ENCODE measurements at regions not wholly inside any gene's neighbourhood (a gene's known extent, or its start where the extent isn't known, plus 50 kb on each side); places are given as distances from the start of the nearest gene placed in this dataset.

DNA sequence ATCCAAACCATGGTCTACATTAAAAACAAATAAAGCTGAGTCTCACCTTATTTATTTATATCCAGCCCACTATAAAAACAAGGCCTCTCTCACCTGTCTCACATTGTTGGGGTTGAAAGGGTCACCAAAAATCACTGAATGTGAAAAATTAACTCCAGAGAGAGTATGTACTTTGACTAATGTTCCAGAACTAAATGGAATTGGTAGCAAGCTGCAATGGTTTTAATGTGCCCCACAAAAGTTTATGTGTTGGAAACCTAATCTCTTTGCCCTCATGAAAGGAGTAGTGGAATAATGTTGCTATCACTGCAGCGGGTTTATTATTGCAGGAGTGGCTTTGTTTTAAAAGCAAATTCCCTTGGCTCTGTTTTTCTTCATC, 230.3 kb downstream of the LTN1 start:
- H3K27me3 Mint-ChIP-seq (ENCODE audit: low read depth in 3 of 3) = no peaks in the 10 kb centered on the region

DNA sequence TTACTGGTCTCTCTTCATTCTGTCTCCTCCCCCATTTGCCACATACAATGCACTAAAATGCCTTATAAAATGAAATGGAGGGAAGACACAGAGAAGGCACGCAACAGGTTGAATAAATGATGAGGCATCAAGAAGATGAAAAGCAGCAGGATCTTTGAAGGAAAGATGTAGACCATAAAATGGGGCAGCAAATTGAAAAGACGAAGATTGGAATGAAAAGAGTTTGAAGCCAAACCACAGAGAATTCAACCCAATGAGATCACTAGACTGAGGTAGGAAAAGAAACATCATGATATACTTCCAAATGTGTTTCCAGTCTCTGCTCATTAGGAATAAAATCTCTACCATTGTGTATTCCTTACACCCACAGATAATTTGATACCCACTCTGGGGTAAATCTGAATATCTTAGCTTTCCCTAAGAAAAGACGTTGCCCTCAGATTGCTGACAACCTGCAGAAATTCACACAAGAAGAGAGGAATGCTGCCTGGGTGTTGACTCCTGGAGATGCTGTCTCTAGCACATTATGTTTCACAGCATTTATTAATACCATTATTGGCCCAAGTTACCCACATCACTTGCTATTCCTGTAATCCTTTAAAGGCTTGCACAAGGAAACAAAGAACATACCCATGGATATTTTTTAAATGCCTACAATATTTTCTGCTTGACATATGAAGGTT, 230.9 kb downstream of the LTN1 start:
- H3K27ac Mint-ChIP-seq = no peak overlapping the region
- Histone ChIP-seq H3K27ac (ENCODE audit: low read depth in 1 of 2, low read length in 2 of 2) (no peak overlapping the region), H3K27me3 (ENCODE audit: control insufficient read depth in 2 of 2, insufficient read depth in 2 of 2, low read length in 2 of 2) (no peaks in the 10 kb centered on the region)

More for the DNA sequence above, 230.3 kb downstream of the LTN1 start:
- no peak overlapping the region for H2AFZ ChIP-seq (ENCODE audit: insufficient read depth, low read depth, low read length, poor library complexity, severe bottlenecking)
- no peak overlapping the region for H3K9ac ChIP-seq (ENCODE audit: insufficient read depth, low read length, poor library complexity, severe bottlenecking)
- no peaks in the 10 kb centered on the region for H3K36me3 Mint-ChIP-seq
- no CpG with 5 or more reads among the region's 1 CpG for WGBS (ENCODE audit: insufficient coverage)
- H4K20me1 ChIP-seq (ENCODE audit: insufficient read depth, low read length) = no peaks in the 10 kb centered on the region
- H3K27ac Mint-ChIP-seq = no peak overlapping the region
- no peaks in the 10 kb centered on the region for H3K4me1 Mint-ChIP-seq
- no peak overlapping the region for H3K4me3 ChIP-seq (replicated peaks in 1 of 3; ENCODE audit: low read depth in 2 of 3, low read length in 3 of 3)
- peaks cover 4 to 14% (median 8%) of the 10 kb centered on the region in 7 donors for H3K9me3 Mint-ChIP-seq
- H3K79me2 ChIP-seq (ENCODE audit: insufficient read depth, low read length) = no peaks in the 10 kb centered on the region
- DNase-seq = no peak
- no peaks in the 10 kb centered on the region for H3K36me3 ChIP-seq (replicated peaks in 1 of 2; ENCODE audit: control insufficient read depth in 1 of 2, insufficient read depth in 2 of 2, low read length in 2 of 2)
- H3K27ac ChIP-seq (ENCODE audit: low read depth in 1 of 2, low read length in 2 of 2) = no peak overlapping the region
- H3K4me1 ChIP-seq (ENCODE audit: control insufficient read depth in 1 of 2, insufficient read depth in 2 of 2, low read length in 2 of 2) = no peaks in the 10 kb centered on the region
- no peaks in the 10 kb centered on the region for H3K9me3 ChIP-seq (replicated peaks in 1 of 2; ENCODE audit: control insufficient read depth in 1 of 2, insufficient read depth in 1 of 2, low read length in 2 of 2)
- no peak overlapping the region for H3K4me3 Mint-ChIP-seq
- H3K27me3 ChIP-seq (ENCODE audit: control insufficient read depth in 2 of 2, insufficient read depth in 2 of 2, low read length in 2 of 2) = no peaks in the 10 kb centered on the region
- TF ChIP-seq, protein P1, sequence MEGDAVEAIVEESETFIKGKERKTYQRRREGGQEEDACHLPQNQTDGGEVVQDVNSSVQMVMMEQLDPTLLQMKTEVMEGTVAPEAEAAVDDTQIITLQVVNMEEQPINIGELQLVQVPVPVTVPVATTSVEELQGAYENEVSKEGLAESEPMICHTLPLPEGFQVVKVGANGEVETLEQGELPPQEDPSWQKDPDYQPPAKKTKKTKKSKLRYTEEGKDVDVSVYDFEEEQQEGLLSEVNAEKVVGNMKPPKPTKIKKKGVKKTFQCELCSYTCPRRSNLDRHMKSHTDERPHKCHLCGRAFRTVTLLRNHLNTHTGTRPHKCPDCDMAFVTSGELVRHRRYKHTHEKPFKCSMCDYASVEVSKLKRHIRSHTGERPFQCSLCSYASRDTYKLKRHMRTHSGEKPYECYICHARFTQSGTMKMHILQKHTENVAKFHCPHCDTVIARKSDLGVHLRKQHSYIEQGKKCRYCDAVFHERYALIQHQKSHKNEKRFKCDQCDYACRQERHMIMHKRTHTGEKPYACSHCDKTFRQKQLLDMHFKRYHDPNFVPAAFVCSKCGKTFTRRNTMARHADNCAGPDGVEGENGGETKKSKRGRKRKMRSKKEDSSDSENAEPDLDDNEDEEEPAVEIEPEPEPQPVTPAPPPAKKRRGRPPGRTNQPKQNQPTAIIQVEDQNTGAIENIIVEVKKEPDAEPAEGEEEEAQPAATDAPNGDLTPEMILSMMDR (IDR thresholded peaks at IDR 0.05) = no peak
- intact Hi-C loops (cut with micrococcal nuclease) = no loop called here
- no peak overlapping the region for H3K4me2 ChIP-seq (replicated peaks; ENCODE audit: extremely low read depth, low read length, poor library complexity, severe bottlenecking)

More for the DNA sequence above, 230.9 kb downstream of the LTN1 start:
- no peaks in the 10 kb centered on the region for H3K79me2 ChIP-seq (ENCODE audit: insufficient read depth, low read length)
- H3K4me3 ChIP-seq (replicated peaks in 1 of 3; ENCODE audit: low read depth in 2 of 3, low read length in 3 of 3) = no peak overlapping the region
- no peaks in the 10 kb centered on the region for H3K4me1 Mint-ChIP-seq
- no peak for DNase-seq
- H3K9me3 ChIP-seq (replicated peaks in 1 of 2; ENCODE audit: control insufficient read depth in 1 of 2, insufficient read depth in 1 of 2, low read length in 2 of 2) = no peaks in the 10 kb centered on the region
- H3K9ac ChIP-seq (ENCODE audit: insufficient read depth, low read length, poor library complexity, severe bottlenecking) = no peak overlapping the region
- no peaks in the 10 kb centered on the region for H3K36me3 Mint-ChIP-seq
- H3K9me3 Mint-ChIP-seq = peaks cover 2 to 9% (median 5%) of the 10 kb centered on the region in 7 donors
- WGBS (ENCODE audit: insufficient coverage) = 80% methylated on average over 1 of the region's 3 CpGs
- H3K36me3 ChIP-seq (replicated peaks in 1 of 2; ENCODE audit: control insufficient read depth in 1 of 2, insufficient read depth in 2 of 2, low read length in 2 of 2) = no peaks in the 10 kb centered on the region
- no peaks in the 10 kb centered on the region for H4K20me1 ChIP-seq (ENCODE audit: insufficient read depth, low read length)
- TF ChIP-seq, protein P1 (IDR thresholded peaks at IDR 0.05) = no peak
- no peaks in the 10 kb centered on the region for H3K4me1 ChIP-seq (ENCODE audit: control insufficient read depth in 1 of 2, insufficient read depth in 2 of 2, low read length in 2 of 2)
- no peak overlapping the region for H2AFZ ChIP-seq (ENCODE audit: insufficient read depth, low read depth, low read length, poor library complexity, severe bottlenecking)
- intact Hi-C loops (cut with micrococcal nuclease) = no loop called here
- H3K4me3 Mint-ChIP-seq = no peak overlapping the region
- H3K27me3 Mint-ChIP-seq (ENCODE audit: low read depth in 3 of 3) = no peaks in the 10 kb centered on the region
- no peak overlapping the region for H3K4me2 ChIP-seq (replicated peaks; ENCODE audit: extremely low read depth, low read length, poor library complexity, severe bottlenecking)
